Psoas muscle (tissue), 7 donors: ENCODE measurements at regions not wholly inside any gene's neighbourhood (a gene's known extent, or its start where the extent isn't known, plus 50 kb on each side); places are given as distances from the start of the nearest gene placed in this dataset.

Experiments used
- ATAC-seq, 4 donors: fragments of 200-7000 bp; cut with Tn5 transposase; one replicate each; pipeline ENCODE4 v1.9.1; 2020; ENCODE audit warnings: moderate library complexity in 3 of 4, mild to moderate bottlenecking in 2 of 4
- DNase-seq, 2 donors: peaks; one replicate each; pipeline ENCODE4 v3.0.0-alpha.2; 2020
- H3K27ac ChIP-seq: fragments of 200-600 bp; one replicate; pipeline ENCODE4 v1.8.0; 2022
- H3K27me3 ChIP-seq, 3 donors: fragments of 200-600 bp in 1 of 3; one replicate each; pipeline versions ENCODE4 v1.6.1 to v1.8.0; 2013 to 2022; ENCODE audit warnings: low read length in 2 of 3, mild to moderate bottlenecking in 2 of 3, moderate library complexity in 1 of 3; ENCODE audit not compliant: insufficient read depth in 3 of 3
- H3K36me3 ChIP-seq, 2 donors: fragments of 200-600 bp in 1 of 2; one replicate each; pipeline versions ENCODE4 v1.6.1 to v1.8.0; 2013 to 2022; ENCODE audit warnings: low read depth in 1 of 2, mild to moderate bottlenecking in 1 of 2, moderate library complexity in 1 of 2; ENCODE audit not compliant: insufficient read depth in 1 of 2
- H3K4me1 ChIP-seq: fragments of 200-600 bp; one replicate; pipeline ENCODE4 v1.8.0; 2022
- H3K4me3 ChIP-seq: fragments of 200-600 bp; one replicate; pipeline ENCODE4 v1.8.0; 2022; ENCODE audit warnings: mild to moderate bottlenecking
- H3K9me3 ChIP-seq: fragments of 200-600 bp; one replicate; pipeline ENCODE4 v1.8.0; 2022
- WGBS, 3 donors: extraction: QIAGEN DNeasy Blood & Tissue Kit; methylation state at CpG; one replicate each; pipeline versions ENCODE4 v1.1.6 to v1.1.7; 2013; 5-methylcytosine and 5-hydroxymethylcytosine counted together
- intact Hi-C, 2 donors: fragments of 100-400 bp; cut with DNase I; formaldehyde crosslinking; loops; one replicate each; pipeline versions ENCODE4 v1.11.0 to v1.14.2; 2022
- TF ChIP-seq, protein P1 (sequence below): fragments of 200-600 bp; IDR thresholded peaks from one replicate; pipeline ENCODE4 v1.8.0; 2022; ENCODE audit warnings: antibody characterized with exemption
- donor health status: healthy with polysubstance abuse.
- donor health status: DM: no; HTN: no; CAD: no; lungs with moderate emphysema.
- donor health status: Bipolar disorder and iron deficiency.
- donor health status: healthy.
- donor health status: DM: yes; HTN: yes; CAD: no.
- donor health status: DM: no; HTN: no; CAD: no.
- donor health status: DM: yes; HTN: yes; CAD: no.

DNA sequence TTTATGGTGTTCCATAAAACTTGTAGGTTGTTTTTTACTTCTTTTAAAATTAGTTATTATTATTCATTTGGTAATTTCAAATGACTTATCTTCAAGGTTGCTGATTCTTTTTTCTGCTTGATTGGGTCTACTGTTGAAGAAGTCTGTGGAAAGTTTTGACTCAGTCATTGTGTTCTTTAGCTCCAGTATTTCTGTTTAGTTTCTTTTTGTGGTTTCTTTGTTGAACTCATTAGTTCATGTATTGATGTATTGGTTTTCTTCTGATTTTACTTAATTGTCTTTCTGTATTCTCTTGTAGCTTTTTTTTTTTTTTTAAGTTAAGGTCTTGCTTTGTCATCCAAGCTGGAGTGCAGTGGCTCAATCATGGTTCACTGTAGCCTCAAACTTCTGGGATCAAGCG, 345.4 kb upstream of the MEF2C start:
- TF ChIP-seq, protein P1, sequence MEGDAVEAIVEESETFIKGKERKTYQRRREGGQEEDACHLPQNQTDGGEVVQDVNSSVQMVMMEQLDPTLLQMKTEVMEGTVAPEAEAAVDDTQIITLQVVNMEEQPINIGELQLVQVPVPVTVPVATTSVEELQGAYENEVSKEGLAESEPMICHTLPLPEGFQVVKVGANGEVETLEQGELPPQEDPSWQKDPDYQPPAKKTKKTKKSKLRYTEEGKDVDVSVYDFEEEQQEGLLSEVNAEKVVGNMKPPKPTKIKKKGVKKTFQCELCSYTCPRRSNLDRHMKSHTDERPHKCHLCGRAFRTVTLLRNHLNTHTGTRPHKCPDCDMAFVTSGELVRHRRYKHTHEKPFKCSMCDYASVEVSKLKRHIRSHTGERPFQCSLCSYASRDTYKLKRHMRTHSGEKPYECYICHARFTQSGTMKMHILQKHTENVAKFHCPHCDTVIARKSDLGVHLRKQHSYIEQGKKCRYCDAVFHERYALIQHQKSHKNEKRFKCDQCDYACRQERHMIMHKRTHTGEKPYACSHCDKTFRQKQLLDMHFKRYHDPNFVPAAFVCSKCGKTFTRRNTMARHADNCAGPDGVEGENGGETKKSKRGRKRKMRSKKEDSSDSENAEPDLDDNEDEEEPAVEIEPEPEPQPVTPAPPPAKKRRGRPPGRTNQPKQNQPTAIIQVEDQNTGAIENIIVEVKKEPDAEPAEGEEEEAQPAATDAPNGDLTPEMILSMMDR: no peak
- intact Hi-C loops: no loop called here
- H3K36me3 ChIP-seq: no peaks in the 10 kb centered on the region
- no peak for ATAC-seq
- H3K27ac ChIP-seq: no peak overlapping the region
- no peak for DNase-seq
- WGBS, 3 donors: 97 to 100% (median 99%) methylated on average over 1 of the region's 1 CpG
- no peak overlapping the region for H3K4me3 ChIP-seq
- H3K4me1 ChIP-seq: no peaks in the 10 kb centered on the region
- H3K9me3 ChIP-seq: no peaks in the 10 kb centered on the region
- no peaks in the 10 kb centered on the region for H3K27me3 ChIP-seq

DNA sequence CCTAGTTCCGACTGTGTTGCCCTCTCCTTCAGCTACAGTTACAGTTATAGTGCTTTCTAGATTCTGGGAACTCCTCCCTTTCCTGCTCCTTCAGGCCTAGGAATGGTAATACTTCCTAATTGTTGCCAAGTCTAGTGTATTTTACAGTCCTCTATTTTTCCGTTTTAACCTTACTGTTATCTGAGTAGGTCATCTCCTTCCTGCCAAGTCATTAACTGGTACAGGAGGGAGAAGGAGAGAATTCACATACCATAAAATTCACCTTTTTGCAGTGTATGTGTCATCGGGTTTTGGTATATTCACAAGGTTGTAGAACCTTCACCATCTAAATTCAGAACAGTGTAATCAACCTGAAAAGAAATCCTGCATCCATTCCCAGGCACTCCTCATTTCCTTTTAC, 335.4 kb upstream of the MEF2C start:
- Histone ChIP-seq H3K36me3 (no peaks in the 10 kb centered on the region), H3K4me1 (peaks cover 17% of the 10 kb centered on the region), H3K27me3 (no peaks in the 10 kb centered on the region), H3K27ac (no peak overlapping the region), H3K4me3 (no peak overlapping the region), H3K9me3 (no peaks in the 10 kb centered on the region)
- intact Hi-C loops: no loop called here
- ATAC-seq: no peak
- no peak for DNase-seq
- TF ChIP-seq, protein P1: no peak
- 55 to 75% (median 63%) methylated on average over 3 of the region's 3 CpGs for WGBS, 3 donors

DNA sequence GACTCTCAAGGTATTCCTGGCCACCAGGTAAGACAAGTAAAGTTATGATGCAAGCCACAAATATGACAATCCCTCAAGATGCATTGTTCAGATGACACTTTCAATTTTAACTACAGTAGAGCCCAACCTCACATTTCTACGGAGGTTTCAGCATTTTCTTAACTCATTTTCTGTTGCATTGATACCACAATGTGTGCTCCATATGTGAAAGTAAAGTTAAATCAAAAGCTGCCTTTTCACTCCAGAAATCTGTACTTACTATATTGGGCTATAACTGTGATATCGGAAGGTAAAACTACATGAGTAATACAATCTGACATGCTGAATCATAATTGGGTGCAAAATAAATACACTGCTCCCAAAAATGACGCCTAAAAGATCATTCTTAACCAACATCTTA, 333.6 kb upstream of the MEF2C start:
- TF ChIP-seq, protein P1: no peak
- Histone ChIP-seq H3K36me3 (no peaks in the 10 kb centered on the region), H3K4me3 (no peak overlapping the region), H3K27ac (no peak overlapping the region), H3K27me3 (no peaks in the 10 kb centered on the region), H3K4me1 (peaks cover 23% of the 10 kb centered on the region), H3K9me3 (no peaks in the 10 kb centered on the region)
- DNase-seq (no peak), ATAC-seq (no peak)
- intact Hi-C loops: no loop called here
- 94 to 95% (median 95%) methylated on average over 3 of the region's 3 CpGs for WGBS, 3 donors

DNA sequence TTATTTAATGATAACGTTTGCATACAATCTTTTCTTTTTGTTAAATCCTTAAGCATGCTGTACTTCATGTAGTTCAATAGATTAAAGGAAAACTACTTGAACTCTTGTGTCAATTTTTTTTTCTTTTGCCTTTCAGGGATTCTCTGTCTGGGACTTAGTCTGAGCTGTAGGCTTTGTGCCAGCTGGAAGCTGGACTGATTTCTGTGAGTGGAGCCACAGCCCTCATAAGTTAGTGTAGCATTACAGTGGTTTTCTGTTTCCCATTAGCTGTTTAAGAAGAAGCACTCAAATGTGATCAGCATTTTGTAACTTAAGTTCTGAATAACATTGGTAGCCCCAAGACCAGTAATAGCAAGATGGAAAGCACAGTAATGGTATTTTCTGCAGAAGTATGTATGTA, 330.6 kb upstream of the MEF2C start:
- TF ChIP-seq, protein P1: no peak
- DNase-seq (no peak), ATAC-seq (peak in 3 of 4 donors; percentile 61 to 73 (median 63))
- intact Hi-C loops: no loop called here
- Histone ChIP-seq H3K36me3 (no peaks in the 10 kb centered on the region), H3K4me3 (no peak overlapping the region), H3K27me3 (no peaks in the 10 kb centered on the region), H3K4me1 (peaks cover 26% of the 10 kb centered on the region), H3K27ac (no peak overlapping the region), H3K9me3 (no peaks in the 10 kb centered on the region)
- 35 to 51% (median 40%) methylated on average over 1 of the region's 1 CpG for WGBS, 3 donors

DNA sequence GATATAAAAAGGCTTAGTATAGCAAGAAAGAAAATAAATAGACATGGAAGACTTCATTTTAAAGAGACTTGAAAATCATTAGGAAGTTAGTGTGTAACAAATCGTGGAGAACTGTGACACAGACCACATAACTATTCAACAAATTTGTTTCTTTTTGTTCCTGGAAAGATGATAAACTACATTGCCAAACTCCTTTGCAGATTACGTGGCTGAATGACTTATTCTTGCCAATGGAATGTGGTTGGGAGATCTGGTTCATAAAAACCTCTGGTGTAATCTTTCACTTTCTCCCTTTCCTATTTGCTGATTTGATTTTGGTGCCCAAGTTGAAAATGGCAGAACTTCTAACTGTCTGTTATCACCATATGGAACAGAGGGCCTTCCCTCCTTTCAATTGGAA, 328.9 kb upstream of the MEF2C start:
- Histone ChIP-seq H3K27me3 (no peaks in the 10 kb centered on the region), H3K27ac (no peak overlapping the region), H3K4me1 (peaks cover 26% of the 10 kb centered on the region), H3K9me3 (no peaks in the 10 kb centered on the region), H3K4me3 (no peak overlapping the region), H3K36me3 (no peaks in the 10 kb centered on the region)
- DNase-seq: no peak
- intact Hi-C loops: no loop called here
- 22 to 41% (median 25%) methylated on average over 2 of the region's 2 CpGs for WGBS, 3 donors
- ATAC-seq: no peak
- TF ChIP-seq, protein P1: no peak
